Brain microvascular endothelial cell (primary cell): ENCODE measurements at regions not wholly inside any gene's neighbourhood (a gene's known extent, or its start where the extent isn't known, plus 50 kb on each side); places are given as distances from the start of the nearest gene placed in this dataset.

ENCODE experiments used
- DNase-seq: peaks from one replicate; pipeline ENCODE4 v3.0.0-alpha.2; 2020
- H3K27ac ChIP-seq: fragments of 250-450 bp; sonication (Bioruptor Pico); 2 replicates; pipeline ENCODE4 v1.5.1; 2020; ENCODE audit warnings: mild to moderate bottlenecking, moderate library complexity
- H3K27me3 ChIP-seq: fragments of 250-450 bp; sonication (Bioruptor Pico); replicated peaks from 2 replicates; pipeline ENCODE4 v1.5.1; 2020; ENCODE audit warnings: mild to moderate bottlenecking
- H3K36me3 ChIP-seq: fragments of 250-450 bp; sonication (Bioruptor Pico); replicated peaks from 2 replicates; pipeline ENCODE4 v1.5.1; 2020; ENCODE audit warnings: mild to moderate bottlenecking
- H3K4me3 ChIP-seq: 2 replicates; pipeline ENCODE4 v1.5.1; 2011; ENCODE audit warnings: low read depth, mild to moderate bottlenecking, control low read depth, low read length, moderate library complexity
- in situ Hi-C: cut with HindIII; loops from 2 replicates; pipeline ENCODE4 v1.10.0; 2017; ENCODE audit warnings: low sequenced_read_pairs, low pct_ligation_motif_present
- TF ChIP-seq, protein P1 (sequence below): IDR thresholded peaks from 2 replicates; pipeline ENCODE4 v1.5.1; 2011; ENCODE audit warnings: low read depth, mild to moderate bottlenecking, moderate library complexity, low read length, control low read depth, inconsistent platforms; ENCODE audit errors: missing control alignments

DNA sequence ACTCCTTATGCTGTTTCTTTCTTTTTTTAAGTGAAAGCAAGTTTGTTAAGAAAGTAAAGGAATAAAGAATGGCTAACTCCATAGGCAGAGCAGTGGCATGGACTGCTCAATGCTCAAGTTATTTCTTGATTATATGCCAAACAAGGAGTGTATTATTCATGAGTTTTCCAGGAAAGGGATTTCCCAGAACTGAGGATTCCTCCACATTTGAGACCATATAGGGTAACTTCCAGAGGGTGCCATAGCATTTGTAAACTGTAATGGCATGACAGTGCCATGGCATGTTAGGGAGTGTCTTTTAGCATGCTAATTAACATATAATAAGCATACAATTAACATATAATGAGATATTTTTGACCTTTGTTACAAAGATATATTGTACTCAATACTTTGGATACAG, 1034.5 kb upstream of the PHF14 start:
- H3K4me3 ChIP-seq, result no peak overlapping the region
- no peaks in the 10 kb centered on the region for H3K27me3 ChIP-seq
- no peak overlapping the region for H3K27ac ChIP-seq
- in situ Hi-C loops, result no loop called here
- TF ChIP-seq, protein P1, sequence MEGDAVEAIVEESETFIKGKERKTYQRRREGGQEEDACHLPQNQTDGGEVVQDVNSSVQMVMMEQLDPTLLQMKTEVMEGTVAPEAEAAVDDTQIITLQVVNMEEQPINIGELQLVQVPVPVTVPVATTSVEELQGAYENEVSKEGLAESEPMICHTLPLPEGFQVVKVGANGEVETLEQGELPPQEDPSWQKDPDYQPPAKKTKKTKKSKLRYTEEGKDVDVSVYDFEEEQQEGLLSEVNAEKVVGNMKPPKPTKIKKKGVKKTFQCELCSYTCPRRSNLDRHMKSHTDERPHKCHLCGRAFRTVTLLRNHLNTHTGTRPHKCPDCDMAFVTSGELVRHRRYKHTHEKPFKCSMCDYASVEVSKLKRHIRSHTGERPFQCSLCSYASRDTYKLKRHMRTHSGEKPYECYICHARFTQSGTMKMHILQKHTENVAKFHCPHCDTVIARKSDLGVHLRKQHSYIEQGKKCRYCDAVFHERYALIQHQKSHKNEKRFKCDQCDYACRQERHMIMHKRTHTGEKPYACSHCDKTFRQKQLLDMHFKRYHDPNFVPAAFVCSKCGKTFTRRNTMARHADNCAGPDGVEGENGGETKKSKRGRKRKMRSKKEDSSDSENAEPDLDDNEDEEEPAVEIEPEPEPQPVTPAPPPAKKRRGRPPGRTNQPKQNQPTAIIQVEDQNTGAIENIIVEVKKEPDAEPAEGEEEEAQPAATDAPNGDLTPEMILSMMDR, result no peak
- H3K36me3 ChIP-seq, result no peaks in the 10 kb centered on the region
- DNase-seq, result no peak

DNA sequence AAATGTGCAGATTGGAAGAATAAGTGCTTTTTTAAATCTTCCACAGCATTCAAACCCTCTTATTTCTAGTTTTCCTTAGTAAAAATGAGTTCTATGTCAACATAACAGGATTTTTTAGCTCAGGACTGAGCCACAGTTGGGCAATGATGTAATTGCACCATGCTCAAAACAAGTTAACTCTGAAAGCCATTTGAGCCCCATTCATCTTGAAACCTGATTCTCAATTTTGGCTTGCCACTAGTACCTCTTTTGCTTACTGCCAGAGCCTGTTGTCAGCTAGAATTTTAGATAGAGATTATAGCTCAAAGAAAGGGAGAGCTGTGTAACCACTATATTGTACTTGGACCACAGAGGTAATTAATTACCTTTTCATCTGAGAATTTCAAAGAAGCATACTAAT, 1028.5 kb upstream of the PHF14 start:
- Histone ChIP-seq H3K36me3 (no peaks in the 10 kb centered on the region), H3K27ac (no peak overlapping the region), H3K27me3 (no peaks in the 10 kb centered on the region), H3K4me3 (no peak overlapping the region)
- TF ChIP-seq, protein P1, result no peak
- no peak for DNase-seq
- in situ Hi-C loops, result no loop called here

DNA sequence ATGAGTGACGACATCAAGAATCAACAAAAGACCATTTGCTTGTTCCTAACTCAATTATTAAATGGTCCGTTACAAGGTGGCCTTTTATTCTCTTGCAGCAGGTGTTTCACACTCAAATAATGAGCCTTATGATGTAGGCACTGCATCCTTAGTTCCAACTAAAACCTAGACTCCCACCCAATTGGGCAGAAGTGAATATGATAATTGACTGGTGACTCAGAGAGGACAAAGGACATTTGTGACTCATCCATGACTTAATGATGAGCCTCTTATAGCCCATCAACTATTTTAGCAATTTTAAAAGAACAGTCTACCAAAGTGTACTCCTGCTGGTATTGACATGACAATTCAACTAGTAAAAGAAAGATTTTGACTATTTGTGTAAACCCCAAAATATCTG, 1027.8 kb upstream of the PHF14 start:
- in situ Hi-C loops, result no loop called here
- TF ChIP-seq, protein P1, result no peak
- DNase-seq, result no peak
- Histone ChIP-seq H3K4me3 (no peak overlapping the region), H3K27me3 (no peaks in the 10 kb centered on the region), H3K36me3 (no peaks in the 10 kb centered on the region), H3K27ac (no peak overlapping the region)

DNA sequence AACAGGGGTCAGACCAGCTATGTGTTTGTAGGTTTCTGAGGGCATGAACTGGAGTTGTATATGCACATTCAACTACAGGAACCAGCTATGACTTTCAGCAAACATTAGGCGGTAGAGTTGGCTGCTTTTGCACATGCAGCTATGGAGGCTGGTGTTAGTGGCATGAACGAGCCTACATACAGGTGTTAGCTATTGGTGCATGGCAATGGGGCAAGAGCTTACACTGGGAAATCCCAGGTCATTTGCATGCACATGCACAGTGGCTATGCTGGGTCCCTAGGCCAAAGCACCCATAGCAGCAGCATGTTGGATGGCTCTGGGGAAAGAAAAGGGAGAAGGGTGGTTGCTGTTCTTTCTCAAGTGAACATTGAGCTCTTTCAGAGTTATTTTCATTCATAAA, 1018.5 kb upstream of the PHF14 start:
- Histone ChIP-seq H3K4me3 (no peak overlapping the region), H3K36me3 (no peaks in the 10 kb centered on the region), H3K27ac (no peak overlapping the region), H3K27me3 (no peaks in the 10 kb centered on the region)
- no peak for DNase-seq
- in situ Hi-C loops, result no loop called here
- TF ChIP-seq, protein P1, result no peak

DNA sequence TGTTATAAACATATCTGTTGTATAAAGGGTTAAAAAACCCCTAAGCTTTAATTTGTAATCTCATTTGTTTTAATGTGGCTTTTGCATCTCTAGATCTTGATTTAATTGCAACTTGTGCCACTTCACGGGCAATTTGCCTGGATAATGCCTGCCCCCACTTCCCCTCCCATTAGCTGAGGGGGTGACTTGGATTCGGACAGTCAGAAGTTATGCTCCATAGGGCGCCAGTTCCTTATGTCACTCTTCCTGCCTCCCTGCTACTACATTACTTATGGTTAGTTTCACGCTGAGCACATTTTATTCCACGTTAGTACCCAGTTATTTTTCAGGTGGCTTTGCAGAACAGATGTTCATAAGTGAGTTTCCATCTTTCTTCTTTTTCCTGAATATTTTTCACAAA, 1015.2 kb upstream of the PHF14 start:
- Histone ChIP-seq H3K4me3 (no peak overlapping the region), H3K27me3 (no peaks in the 10 kb centered on the region), H3K36me3 (no peaks in the 10 kb centered on the region), H3K27ac (no peak overlapping the region)
- TF ChIP-seq, protein P1, result no peak
- no peak for DNase-seq
- in situ Hi-C loops, result no loop called here

DNA sequence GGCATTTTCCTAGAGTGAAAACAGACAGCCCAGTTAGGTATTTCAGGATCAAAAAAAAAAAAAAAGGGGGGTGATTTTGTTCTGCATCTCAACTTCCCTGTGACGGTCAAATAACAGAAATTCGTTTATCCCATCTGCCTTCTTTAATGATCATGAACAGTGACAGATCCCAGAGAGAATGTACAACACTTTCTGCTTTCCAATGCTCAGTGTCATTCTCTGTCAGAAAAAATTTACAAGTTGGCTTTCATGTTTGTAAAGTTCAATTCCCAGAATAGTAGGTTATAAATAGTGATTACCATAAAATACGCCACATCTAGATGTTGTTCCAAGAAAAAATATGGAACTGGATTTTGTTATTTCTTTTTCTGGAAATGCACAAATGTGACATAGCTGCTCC, 1013.2 kb upstream of the PHF14 start:
- H3K36me3 ChIP-seq, result no peaks in the 10 kb centered on the region
- H3K27me3 ChIP-seq, result no peaks in the 10 kb centered on the region
- in situ Hi-C loops, result no loop called here
- H3K27ac ChIP-seq, result no peak overlapping the region
- H3K4me3 ChIP-seq, result no peak overlapping the region
- TF ChIP-seq, protein P1, result no peak
- DNase-seq, result no peak
